GM12864 (cell line): ENCODE measurements at regions not wholly inside any gene's neighbourhood (a gene's known extent, or its start where the extent isn't known, plus 50 kb on each side); places are given as distances from the start of the nearest gene placed in this dataset.
"Not testable (repeated sequence)": the region's sequence is repeated elsewhere in the genome, so short reads cannot be mapped to it uniquely, and the experiment has no call there.

Source experiments
- DNase-seq: peaks from one replicate; pipeline ENCODE4 v3.0.0-alpha.2; 2011; ENCODE audit warnings: low read depth
- H3K4me3 ChIP-seq: 2 replicates; pipeline ENCODE4 v1.5.1; 2011; ENCODE audit warnings: mild to moderate bottlenecking, low read depth, low read length, control low read depth
- TF ChIP-seq, protein P1 (sequence below): IDR thresholded peaks from 2 replicates; pipeline ENCODE4 v1.5.1; 2011; ENCODE audit warnings: low read depth, mild to moderate bottlenecking, moderate library complexity, low read length, control low read depth, inconsistent platforms; ENCODE audit errors: missing control alignments

DNA sequence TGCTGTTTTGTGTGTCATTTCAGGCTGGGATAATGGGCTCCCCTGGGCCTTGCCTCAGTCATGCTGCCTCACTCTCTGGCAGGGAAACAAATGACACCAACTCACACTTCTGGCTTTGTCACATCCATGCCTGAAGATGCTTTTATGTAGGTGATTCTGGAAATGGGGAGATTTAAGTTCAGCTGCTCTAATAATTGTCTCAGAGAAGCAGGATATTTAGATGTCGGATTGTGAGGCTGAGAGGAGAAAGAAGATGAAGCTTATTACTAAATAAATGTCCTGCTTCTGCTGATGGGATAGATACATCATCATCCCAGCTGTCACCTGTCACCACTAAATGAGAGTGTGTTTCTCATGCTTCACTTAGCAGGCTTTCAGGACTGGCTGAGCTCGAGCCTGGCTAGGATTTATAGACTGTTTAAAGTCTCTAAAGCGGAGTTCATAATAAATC lies 480.2 kb upstream of the SPTLC3 start:
- TF ChIP-seq, protein P1, sequence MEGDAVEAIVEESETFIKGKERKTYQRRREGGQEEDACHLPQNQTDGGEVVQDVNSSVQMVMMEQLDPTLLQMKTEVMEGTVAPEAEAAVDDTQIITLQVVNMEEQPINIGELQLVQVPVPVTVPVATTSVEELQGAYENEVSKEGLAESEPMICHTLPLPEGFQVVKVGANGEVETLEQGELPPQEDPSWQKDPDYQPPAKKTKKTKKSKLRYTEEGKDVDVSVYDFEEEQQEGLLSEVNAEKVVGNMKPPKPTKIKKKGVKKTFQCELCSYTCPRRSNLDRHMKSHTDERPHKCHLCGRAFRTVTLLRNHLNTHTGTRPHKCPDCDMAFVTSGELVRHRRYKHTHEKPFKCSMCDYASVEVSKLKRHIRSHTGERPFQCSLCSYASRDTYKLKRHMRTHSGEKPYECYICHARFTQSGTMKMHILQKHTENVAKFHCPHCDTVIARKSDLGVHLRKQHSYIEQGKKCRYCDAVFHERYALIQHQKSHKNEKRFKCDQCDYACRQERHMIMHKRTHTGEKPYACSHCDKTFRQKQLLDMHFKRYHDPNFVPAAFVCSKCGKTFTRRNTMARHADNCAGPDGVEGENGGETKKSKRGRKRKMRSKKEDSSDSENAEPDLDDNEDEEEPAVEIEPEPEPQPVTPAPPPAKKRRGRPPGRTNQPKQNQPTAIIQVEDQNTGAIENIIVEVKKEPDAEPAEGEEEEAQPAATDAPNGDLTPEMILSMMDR: no peak
- no peak for DNase-seq
- no peak overlapping the region for H3K4me3 ChIP-seq

DNA sequence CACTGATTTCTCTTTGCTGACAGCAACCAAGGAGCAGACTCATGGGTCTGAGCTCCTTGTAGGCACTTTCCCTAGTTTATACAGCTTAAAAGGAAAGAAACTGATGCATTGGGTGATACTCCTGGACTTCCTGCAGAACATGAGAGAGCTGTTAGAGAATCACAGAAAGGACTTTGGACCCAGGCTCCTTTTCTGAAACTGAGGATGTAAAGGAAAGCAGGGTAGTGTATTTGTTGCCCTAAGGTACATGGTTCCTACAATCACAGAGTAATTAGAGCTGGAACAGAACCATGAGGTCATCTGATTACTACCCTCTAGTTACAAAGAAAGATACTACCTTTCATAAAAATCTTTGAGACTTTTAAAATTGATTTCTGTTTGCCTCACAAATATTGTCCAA lies 477.1 kb upstream of the SPTLC3 start:
- no peak overlapping the region for H3K4me3 ChIP-seq
- DNase-seq: no peak
- TF ChIP-seq, protein P1: no peak

DNA sequence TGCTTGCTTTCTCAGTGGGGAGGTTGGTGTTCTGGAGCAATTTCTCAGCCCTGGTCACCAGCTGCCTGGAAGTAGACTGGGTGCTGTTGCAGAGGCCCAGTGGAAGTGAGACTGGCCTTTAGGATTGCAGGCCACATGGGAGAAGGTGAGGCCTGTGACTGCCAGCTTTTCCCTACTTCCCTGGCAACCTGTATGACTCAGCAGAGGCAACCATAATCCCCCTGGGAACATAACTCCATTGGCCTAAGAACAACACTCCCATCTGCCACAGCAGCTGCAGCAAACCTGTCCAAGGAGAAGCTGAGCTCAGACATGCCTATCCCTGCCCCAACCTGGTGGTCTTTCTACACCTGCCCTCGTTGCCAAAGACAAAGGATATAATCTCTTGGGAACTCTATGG lies 473.5 kb upstream of the SPTLC3 start:
- no peak overlapping the region for H3K4me3 ChIP-seq
- DNase-seq: no peak
- TF ChIP-seq, protein P1: no peak

DNA sequence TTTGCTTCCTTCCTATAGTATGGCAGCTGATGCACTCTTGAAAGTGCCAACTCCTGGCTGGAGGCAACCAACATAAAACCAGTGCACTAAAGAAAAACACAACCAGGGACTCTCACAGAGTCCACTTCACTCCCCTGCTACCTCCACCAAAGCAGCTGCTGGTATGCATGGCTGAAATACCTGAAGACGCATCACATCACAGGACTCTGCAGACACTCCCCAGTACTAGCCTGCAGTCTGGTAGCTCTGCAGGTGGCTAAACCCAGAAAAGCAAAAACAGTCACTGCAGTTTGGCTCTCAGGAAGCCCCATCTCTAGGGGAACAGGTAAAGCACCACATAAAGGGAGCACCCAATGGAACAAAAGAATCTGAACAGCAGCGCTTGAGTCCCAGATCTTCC lies 473.0 kb upstream of the SPTLC3 start:
- TF ChIP-seq, protein P1: no peak
- no peak for DNase-seq
- H3K4me3 ChIP-seq: no peak overlapping the region

DNA sequence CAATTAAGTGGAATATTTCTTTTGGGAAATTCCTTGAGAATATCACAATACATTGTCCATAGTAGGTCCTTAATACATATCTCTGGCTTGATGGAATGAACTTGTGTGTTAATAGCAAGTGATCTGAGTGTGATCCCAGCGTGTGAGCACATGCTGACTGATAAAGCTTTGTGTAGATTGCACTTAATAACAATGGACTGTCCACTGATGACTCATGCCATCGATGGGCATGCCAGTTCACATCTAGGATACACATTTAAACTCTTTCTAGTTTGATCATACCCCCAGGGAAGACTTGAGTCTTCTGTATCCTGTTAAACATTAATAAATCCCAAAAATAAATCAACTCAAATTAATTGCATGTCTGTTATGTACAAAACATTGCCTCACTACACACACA lies 454.3 kb upstream of the SPTLC3 start:
- H3K4me3 ChIP-seq: no peak overlapping the region
- TF ChIP-seq, protein P1: no peak
- no peak for DNase-seq

DNA sequence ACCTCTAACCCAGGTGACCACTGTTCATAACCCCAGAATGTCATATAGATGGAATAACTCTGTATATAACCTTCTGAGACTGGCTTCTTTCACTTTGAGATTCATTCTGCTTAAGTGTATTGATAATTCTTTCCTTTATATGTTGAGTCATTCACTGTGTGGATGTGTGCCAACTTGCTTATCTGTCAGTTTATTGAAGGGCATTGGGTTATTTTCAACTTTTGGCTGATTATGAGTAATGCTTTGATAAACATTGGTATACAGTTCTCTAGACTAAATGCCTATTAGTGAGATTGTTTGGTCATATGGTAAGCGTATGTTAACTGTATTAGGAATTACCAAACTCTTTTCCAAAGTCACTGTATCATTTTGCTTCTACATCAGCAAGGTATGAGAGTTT lies 453.4 kb upstream of the SPTLC3 start:
- TF ChIP-seq, protein P1: no peak
- DNase-seq: no peak
- no peak overlapping the region for H3K4me3 ChIP-seq

DNA sequence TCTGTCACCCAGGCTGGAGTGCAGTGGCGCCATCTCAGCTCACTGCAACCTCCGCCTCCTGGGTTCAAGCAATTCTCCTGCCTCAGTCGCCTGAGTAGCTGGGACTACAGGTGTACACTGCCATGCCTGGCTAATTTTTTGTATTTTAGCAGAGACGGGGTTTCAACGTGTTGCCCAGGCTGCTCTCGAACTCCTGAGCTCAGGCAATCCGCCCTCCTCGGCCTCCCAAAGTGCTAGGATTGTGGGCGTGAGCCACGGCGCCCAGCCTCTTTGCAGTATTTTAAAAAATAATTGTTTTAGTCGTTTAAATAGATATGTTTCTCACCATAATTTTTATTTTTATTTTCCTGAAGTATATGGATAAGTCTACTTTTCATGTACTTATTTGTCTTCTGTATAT lies 452.9 kb upstream of the SPTLC3 start:
- DNase-seq, H3K4me3 ChIP-seq: not testable (repeated sequence)

DNA sequence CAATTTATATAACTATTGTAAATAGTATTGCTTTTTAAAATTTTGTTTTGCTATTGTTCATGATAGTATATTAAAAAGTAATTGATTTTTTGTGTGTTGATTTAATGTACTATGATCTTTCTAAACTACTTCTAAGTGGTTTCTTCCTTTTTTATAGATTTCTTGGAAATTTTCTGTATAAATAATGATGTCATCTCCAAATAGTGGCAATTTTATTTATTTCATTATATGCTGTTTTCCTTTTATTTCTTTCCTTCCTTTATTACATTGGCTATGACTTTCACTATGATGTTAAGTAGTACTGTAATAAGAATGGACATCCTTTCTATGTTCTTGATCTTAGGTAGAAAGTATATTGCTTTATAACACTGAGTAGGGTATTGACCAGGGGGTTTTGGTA lies 451.5 kb upstream of the SPTLC3 start:
- no peak overlapping the region for H3K4me3 ChIP-seq
- TF ChIP-seq, protein P1: no peak
- DNase-seq: no peak
